ENCODE measurements at regions not wholly inside any gene's neighbourhood (a gene's known extent, or its start where the extent isn't known, plus 50 kb on each side); places are given as distances from the start of the nearest gene placed in this dataset.

DNA sequence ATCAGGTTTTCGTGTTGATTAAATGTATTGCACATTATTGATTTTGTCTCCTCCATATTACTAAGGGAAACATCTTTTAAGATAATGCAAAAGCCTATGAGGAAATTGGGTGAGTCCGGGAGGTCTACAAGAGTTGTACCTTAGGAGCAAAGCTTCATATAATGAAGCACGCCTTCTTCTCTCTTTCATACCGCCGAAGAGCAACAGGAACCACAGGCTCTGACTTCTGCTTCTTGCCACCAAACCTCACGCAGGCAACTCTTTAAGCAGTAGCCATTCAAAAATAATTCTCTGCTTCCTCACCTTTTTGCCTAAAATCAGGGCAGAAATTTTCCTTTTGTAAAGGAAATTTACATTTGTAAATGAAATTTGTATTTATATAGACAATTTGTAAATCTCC, 139.6 kb downstream of the SPRY1 start:
- no peak for TF ChIP-seq EZH2 (IDR thresholded peaks at IDR 0.05; ENCODE audit: low read length)
- TF ChIP-seq, protein P1, sequence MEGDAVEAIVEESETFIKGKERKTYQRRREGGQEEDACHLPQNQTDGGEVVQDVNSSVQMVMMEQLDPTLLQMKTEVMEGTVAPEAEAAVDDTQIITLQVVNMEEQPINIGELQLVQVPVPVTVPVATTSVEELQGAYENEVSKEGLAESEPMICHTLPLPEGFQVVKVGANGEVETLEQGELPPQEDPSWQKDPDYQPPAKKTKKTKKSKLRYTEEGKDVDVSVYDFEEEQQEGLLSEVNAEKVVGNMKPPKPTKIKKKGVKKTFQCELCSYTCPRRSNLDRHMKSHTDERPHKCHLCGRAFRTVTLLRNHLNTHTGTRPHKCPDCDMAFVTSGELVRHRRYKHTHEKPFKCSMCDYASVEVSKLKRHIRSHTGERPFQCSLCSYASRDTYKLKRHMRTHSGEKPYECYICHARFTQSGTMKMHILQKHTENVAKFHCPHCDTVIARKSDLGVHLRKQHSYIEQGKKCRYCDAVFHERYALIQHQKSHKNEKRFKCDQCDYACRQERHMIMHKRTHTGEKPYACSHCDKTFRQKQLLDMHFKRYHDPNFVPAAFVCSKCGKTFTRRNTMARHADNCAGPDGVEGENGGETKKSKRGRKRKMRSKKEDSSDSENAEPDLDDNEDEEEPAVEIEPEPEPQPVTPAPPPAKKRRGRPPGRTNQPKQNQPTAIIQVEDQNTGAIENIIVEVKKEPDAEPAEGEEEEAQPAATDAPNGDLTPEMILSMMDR (optimal IDR thresholded peaks at IDR 0.05 in 1 of 3, IDR thresholded peaks at IDR 0.05 in 1 of 3, conservative IDR thresholded peaks at IDR 0.05 in 1 of 3; ENCODE audit: extremely low read depth in 1 of 3, insufficient read depth in 2 of 3, low read length in 3 of 3): no peak
